Ishikawa (cell line): ENCODE measurements at regions not wholly inside any gene's neighbourhood (a gene's known extent, or its start where the extent isn't known, plus 50 kb on each side); places are given as distances from the start of the nearest gene placed in this dataset.

Experiments
- CEBPB ChIP-seq: IDR thresholded peaks from 2 replicates; pipeline ENCODE4 v1.6.1; 2012
- EP300 ChIP-seq: IDR thresholded peaks from 2 replicates; pipeline ENCODE4 v1.6.1; 2012; ENCODE audit warnings: borderline replicate concordance
- FOXM1 ChIP-seq: IDR thresholded peaks from 2 replicates; pipeline ENCODE4 v1.6.1; 2012; ENCODE audit warnings: low read depth, borderline replicate concordance
- MAX ChIP-seq: IDR thresholded peaks from 2 replicates; pipeline ENCODE4 v1.6.1; 2012
- NFIC ChIP-seq: IDR thresholded peaks from 2 replicates; pipeline ENCODE4 v1.6.1; 2012
- RAD21 ChIP-seq: IDR thresholded peaks from 2 replicates; pipeline ENCODE4 v1.6.1; 2012; ENCODE audit warnings: low read depth
- YY1 ChIP-seq: IDR thresholded peaks from 2 replicates; pipeline ENCODE4 v1.6.1; 2012; ENCODE audit warnings: low read depth
- ZBTB7A ChIP-seq: IDR thresholded peaks from 2 replicates; pipeline ENCODE4 v1.6.1; 2012; ENCODE audit warnings: low read depth
- TF ChIP-seq, protein P1 (sequence below): IDR thresholded peaks from 2 replicates; pipeline ENCODE4 v1.6.1; 2012; ENCODE audit warnings: low read depth, mild to moderate bottlenecking

DNA sequence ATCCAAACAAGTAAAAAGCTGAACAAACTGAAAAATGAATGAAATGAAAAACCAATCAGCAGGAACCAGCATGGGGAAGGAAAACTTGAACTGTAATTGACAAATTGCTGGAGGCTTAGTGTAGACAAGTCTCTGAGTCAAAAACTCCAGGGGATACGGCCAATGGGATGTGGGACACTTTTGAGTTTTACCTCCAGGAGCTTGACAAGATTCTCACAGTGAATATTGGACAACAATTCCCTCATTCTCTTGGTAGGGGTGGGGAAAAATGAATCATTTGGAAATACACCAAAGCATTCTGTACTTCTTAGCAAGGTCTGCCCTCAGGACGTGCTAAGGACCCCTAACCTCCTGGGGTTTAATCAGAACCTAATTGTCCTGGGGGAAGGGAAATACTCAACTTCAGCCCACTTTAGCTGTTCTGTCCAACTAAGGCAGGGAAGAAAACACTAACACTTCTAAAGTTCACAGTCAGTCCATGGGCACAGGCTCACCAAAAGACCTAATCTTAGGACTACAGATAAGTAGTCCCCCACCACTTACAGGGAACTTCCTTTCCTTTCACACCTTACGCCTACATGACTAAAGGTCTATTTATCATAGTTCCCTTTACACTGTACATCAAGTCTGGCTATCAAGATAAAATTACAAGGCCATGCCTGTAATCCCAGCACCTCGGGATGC is 60.7 kb upstream of the CDC42BPA start:
- TF ChIP-seq RAD21: no peak
- no peak for TF ChIP-seq MAX
- TF ChIP-seq, protein P1, sequence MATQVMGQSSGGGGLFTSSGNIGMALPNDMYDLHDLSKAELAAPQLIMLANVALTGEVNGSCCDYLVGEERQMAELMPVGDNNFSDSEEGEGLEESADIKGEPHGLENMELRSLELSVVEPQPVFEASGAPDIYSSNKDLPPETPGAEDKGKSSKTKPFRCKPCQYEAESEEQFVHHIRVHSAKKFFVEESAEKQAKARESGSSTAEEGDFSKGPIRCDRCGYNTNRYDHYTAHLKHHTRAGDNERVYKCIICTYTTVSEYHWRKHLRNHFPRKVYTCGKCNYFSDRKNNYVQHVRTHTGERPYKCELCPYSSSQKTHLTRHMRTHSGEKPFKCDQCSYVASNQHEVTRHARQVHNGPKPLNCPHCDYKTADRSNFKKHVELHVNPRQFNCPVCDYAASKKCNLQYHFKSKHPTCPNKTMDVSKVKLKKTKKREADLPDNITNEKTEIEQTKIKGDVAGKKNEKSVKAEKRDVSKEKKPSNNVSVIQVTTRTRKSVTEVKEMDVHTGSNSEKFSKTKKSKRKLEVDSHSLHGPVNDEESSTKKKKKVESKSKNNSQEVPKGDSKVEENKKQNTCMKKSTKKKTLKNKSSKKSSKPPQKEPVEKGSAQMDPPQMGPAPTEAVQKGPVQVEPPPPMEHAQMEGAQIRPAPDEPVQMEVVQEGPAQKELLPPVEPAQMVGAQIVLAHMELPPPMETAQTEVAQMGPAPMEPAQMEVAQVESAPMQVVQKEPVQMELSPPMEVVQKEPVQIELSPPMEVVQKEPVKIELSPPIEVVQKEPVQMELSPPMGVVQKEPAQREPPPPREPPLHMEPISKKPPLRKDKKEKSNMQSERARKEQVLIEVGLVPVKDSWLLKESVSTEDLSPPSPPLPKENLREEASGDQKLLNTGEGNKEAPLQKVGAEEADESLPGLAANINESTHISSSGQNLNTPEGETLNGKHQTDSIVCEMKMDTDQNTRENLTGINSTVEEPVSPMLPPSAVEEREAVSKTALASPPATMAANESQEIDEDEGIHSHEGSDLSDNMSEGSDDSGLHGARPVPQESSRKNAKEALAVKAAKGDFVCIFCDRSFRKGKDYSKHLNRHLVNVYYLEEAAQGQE: no peak
- TF ChIP-seq FOXM1: no peak
- TF ChIP-seq NFIC: no peak
- no peak for TF ChIP-seq YY1
- no peak for TF ChIP-seq EP300
- no peak for TF ChIP-seq CEBPB
- no peak for TF ChIP-seq ZBTB7A
